RKO (cell line): ENCODE measurements at regions not wholly inside any gene's neighbourhood (a gene's known extent, or its start where the extent isn't known, plus 50 kb on each side); places are given as distances from the start of the nearest gene placed in this dataset.
"Not testable (repeated sequence)": the region's sequence is repeated elsewhere in the genome, so short reads cannot be mapped to it uniquely, and the experiment has no call there.

Experiments
- DNase-seq: peaks from one replicate; pipeline ENCODE4 v3.0.0-alpha.2; 2016; ENCODE audit warnings: low spot score

GRCh38 chr6:84581494-84582259, 182.7 kb downstream of the TBX18 start:
- DNase-seq, result peak; percentile 1

DNA sequence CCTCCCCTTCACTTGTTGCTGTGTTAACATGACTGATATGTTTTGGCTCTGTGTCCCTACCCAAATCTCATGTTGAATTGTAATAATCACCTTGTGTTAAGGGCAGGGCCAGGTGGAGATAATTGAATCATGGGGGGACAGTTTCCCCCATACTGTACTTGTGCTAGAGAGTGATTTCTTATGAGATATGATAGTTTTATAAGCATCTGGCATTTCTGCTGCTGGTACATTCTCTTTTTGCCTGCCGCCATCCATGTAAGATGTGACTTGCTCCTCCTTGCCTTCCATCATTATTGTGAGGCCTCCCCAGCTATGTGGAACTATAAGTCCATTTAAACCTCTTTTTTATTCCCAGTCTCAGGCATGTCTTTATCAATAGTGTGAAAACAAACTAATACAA, 185.0 kb downstream of the TBX18 start:
- DNase-seq, result no peak

DNA sequence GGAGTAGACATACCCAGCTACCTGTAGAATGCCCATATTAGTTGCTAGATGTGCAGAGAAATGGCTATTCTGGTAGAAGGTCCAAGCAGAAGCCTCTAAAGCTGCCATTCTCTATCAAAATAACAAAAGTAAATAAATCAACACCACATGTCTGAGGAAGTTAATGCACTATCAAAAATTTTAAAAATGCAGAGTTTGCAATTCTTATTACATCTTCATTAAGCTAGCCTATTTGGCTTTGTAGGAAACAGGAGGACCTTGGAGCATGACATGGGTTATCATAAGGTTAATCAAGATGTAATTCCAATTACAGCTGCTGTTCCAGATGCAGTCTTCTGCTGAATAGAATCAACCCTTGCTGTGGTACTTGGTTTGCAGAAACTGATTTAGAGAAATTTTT, 188.4 kb downstream of the TBX18 start:
- DNase-seq, result no peak

- DNase-seq, result peak; percentile 44
Observed at GRCh38 chr6:84575264-84575663, 189.1 kb downstream of the TBX18 start.

DNA sequence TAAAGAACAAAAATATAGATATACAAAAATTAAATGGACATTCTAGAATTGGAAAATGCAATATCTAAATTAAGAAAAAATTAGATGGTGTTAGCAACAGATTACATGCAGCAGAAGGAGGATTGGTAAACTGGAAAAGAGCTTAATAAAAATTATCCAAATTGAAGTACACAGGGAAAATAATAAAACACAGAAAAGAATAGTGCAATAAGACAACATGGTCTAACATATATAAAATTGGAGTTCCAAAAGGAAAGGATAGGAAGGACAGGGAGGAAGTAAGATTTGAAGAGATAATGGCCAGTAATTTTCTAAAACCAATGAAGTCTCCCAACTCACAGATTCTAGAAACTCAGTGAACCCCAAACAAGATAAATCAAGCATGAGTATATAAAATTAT, 194.5 kb downstream of the TBX18 start:
- no peak for DNase-seq

GRCh38 chr6:84568971-84569370, 195.4 kb downstream of the TBX18 start:
- DNase-seq, result peak; percentile 30

- DNase-seq, result not testable (repeated sequence)
Observed at GRCh38 chr6:84565718-84566117, 198.7 kb downstream of the TBX18 start.

DNA sequence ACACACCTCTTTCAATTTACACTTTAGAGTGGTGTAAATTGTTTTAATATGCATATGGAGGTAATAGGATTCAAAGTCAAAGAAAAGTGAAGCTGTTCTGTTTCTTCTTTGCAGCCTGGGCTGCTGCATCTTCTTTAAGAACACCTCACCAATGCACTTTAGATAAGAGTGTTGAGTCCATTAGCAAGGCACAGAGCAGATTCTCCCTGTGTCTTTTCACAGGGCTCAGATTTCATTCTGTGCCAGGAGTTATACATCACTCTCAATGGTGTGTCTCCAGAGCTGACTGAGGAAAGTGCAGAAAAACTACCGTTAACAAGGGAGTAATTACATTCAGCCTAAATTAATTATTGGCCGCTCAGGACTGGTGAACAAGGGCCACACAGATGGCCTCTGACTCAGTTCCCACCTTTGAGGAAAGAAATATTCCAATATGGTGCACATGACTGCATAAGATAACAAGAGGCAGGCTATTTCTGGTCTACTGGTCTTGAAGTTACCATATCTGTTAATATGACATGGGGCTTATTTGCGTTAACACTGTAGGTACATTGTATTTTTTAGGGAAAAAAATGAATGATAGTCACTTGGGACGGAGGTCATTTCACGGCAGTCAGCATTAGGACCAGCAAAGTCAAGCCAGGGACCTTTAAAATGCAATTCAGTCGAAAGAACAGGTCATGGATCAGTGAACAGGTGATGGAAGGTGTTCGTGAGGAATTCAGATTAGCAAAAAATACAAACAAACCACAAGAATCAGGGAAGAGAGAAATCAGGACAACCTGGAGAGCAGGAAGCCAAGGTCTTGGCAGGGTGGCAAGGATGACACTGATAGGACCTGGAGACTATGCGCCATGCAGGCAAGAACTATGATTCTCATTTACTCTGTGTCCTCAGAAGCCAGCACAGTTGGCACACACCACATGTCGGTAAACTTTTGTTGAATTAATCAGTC, 203.7 kb downstream of the TBX18 start:
- no peak for DNase-seq

DNA sequence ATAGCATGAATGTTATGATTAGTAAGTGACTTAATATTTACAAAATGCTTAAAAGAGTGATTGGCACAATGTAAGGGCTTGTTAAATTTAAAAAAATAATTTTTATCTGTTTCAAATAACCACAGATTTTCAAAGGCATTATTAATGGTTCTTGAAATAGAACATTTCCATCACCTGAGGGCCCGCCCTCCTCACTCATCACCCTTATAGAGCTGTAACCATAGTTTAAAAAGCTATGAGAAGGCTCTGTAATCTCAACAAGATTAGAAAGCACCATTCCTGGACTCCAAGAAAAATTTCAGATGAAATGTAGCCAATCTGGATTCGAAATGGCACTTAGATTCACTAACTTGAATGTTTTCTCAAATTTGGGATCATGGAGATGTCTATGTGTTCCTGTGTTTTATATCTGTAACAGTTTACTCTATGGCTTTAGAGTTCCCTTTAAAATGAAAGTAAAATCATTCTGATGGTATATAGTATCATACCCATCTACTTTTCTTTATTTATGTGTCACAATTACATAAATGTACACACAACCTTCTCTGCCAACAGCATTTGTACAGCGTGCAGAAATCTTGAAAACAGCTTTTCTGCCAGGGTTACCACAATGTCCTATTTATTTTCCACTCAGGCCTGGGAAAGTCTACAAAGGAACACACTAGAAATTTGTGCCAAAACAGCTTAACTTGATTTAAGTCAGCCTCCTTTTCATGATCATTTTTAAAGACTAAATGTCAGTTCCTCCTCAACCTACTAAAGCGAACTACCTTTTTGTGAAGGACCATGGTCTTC, 207.7 kb downstream of the TBX18 start:
- no peak for DNase-seq

DNA sequence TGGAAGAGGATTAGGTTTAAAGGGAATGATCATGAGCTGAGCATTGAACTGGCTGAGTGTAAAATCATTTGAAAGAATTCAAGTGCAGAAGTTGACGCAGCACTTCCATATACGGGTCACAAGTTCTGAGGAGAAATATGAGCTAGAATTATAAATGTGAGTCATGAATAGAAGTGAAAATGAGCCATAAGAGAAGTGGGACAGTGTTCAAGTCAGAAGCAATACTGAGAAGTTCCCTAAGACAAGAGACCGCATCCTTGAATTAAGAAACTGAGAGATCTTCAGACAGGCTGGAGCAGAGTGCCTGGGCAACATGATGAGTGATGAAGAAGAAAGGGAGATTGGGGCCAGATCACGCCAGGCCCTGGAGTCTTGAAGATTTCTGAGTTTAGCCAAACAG, 209.7 kb downstream of the TBX18 start:
- no peak for DNase-seq

- DNase-seq, result no peak
Observed at GRCh38 chr6:84554074-84554473, 210.3 kb downstream of the TBX18 start.

- no peak for DNase-seq
Observed at GRCh38 chr6:84553527-84553926, 210.9 kb downstream of the TBX18 start.

- no peak for DNase-seq
Observed at GRCh38 chr6:84551797-84552196, 212.6 kb downstream of the TBX18 start.

GRCh38 chr6:84549917-84550316, 214.5 kb downstream of the TBX18 start:
- no peak for DNase-seq

- no peak for DNase-seq
Observed at GRCh38 chr6:84547341-84547801, 217.0 kb downstream of the TBX18 start.

GRCh38 chr6:84546427-84546914, 217.9 kb downstream of the TBX18 start:
- no peak for DNase-seq

DNA sequence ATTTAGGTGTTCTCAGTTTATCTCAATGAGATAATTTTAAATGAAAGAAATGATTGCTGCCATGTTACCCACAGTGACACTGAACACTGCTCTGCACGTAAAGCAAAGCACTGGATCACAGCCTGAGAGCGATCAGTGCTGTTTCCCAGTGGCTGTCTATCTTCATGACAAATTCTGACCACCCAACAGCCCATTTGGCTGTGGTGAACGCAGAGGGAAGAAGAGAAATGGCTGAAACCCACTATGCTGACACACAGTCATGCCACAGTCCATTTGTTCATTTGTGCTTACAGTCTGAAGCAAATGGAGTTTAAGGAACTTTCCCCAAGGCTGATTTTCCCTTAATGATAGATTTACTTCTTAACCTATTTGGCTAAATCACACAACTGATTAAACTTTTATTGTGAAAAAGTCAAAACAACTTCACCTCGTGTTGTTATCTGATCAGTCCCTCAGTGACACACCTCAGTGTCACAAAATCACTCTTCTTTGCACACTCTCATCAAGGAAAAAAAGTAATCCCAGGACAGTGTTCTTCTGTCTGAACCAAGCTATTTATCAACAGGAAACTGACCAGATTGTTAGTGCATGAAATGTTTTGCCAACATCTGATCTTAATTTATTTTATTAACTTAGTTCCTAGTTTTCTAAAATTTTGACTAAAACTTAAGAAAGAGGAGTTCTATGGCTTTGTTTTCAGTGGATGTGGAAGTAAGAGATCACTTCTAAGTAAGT, 225.1 kb downstream of the TBX18 start:
- no peak for DNase-seq

GRCh38 chr6:84536885-84537638, 227.3 kb downstream of the TBX18 start:
- peak; percentile 24 for DNase-seq

DNA sequence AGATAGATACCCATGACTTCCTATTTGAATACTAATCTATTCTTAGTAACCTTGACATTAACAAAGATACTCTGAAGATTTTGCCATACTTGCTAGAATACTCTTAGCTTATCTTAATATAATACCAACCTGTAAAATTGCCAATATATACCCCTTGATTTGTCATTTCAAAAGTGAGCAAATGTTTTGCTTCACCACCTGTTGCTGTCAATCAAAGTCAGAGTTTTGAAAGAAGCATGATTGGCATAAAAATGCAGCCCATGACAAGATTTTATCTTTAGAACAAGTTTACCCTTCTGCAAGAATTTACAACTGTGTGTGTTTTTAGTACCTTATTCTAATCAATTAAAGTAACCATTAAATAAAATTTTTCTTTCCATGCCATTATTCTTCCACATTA, 236.2 kb downstream of the TBX18 start:
- DNase-seq, result no peak

GRCh38 chr6:84526631-84527030, 237.8 kb downstream of the TBX18 start:
- DNase-seq, result no peak

GRCh38 chr6:84525907-84526306, 238.5 kb downstream of the TBX18 start:
- no peak for DNase-seq
